ENCODE measurements at regions not wholly inside any gene's neighbourhood (a gene's known extent, or its start where the extent isn't known, plus 50 kb on each side); places are given as distances from the start of the nearest gene placed in this dataset.

GRCh38 chr11:29280452-29280851 is 736.4 kb downstream of the KCNA4 start:
- TF ChIP-seq SUZ12 (IDR thresholded peaks at IDR 0.05; ENCODE audit: extremely low read depth, insufficient read depth, insufficient read length) (no peak), YY1 (IDR thresholded peaks at IDR 0.05; ENCODE audit: insufficient read depth, insufficient read length) (no peak), ZNF274 (IDR thresholded peaks at IDR 0.05; ENCODE audit: low read depth, low read length) (no peak)

Data from NT2/D1 (cell line).